ENCODE measurements at regions not wholly inside any gene's neighbourhood (a gene's known extent, or its start where the extent isn't known, plus 50 kb on each side); places are given as distances from the start of the nearest gene placed in this dataset.

GRCh38 chr7:12968836-12969422 is 281.5 kb downstream of the ARL4A start:
- H3K27me3 Mint-ChIP-seq (ENCODE audit: unreplicated experiment): no peaks in the 10 kb centered on the region
- no peak for TF ChIP-seq CTCF (IDR thresholded peaks at IDR 0.05; ENCODE audit: unreplicated experiment)
- CTCF ChIA-PET: no interaction called here

GRCh38 chr7:12970626-12971025 is 283.2 kb downstream of the ARL4A start:
- no peak for TF ChIP-seq CTCF (IDR thresholded peaks at IDR 0.05; ENCODE audit: unreplicated experiment)
- peaks cover 2% of the 10 kb centered on the region for H3K9me3 Mint-ChIP-seq (ENCODE audit: low read depth, unreplicated experiment)
- peaks cover 11% of the 10 kb centered on the region for H3K4me1 Mint-ChIP-seq (ENCODE audit: low read depth, unreplicated experiment)
- H3K36me3 Mint-ChIP-seq (ENCODE audit: insufficient read depth, unreplicated experiment): no peaks in the 10 kb centered on the region
- CTCF ChIA-PET: no interaction called here
- H3K27ac Mint-ChIP-seq (ENCODE audit: unreplicated experiment): no peak overlapping the region
- H3K27me3 Mint-ChIP-seq (ENCODE audit: unreplicated experiment): no peaks in the 10 kb centered on the region
- intact Hi-C loops (cut with micrococcal nuclease; ENCODE audit: unreplicated experiment): no loop called here
- BruUV-seq (replicated peaks): no TSS peak
- no peak for DNase-seq
- no peak overlapping the region for H3K4me3 Mint-ChIP-seq (ENCODE audit: low read depth, unreplicated experiment)

More at GRCh38 chr7:12968836-12969422, 281.5 kb downstream of the ARL4A start:
- H3K27ac Mint-ChIP-seq (ENCODE audit: unreplicated experiment): no peak overlapping the region
- H3K4me3 Mint-ChIP-seq (ENCODE audit: low read depth, unreplicated experiment): no peak overlapping the region
- H3K36me3 Mint-ChIP-seq (ENCODE audit: insufficient read depth, unreplicated experiment): no peaks in the 10 kb centered on the region
- H3K4me1 Mint-ChIP-seq (ENCODE audit: low read depth, unreplicated experiment): peaks cover 21% of the 10 kb centered on the region
- DNase-seq: no peak
- intact Hi-C loops (cut with micrococcal nuclease; ENCODE audit: unreplicated experiment): no loop called here
- H3K9me3 Mint-ChIP-seq (ENCODE audit: low read depth, unreplicated experiment): no peaks in the 10 kb centered on the region
- BruUV-seq (replicated peaks): no TSS peak

- no peak for DNase-seq
- Mint-ChIP-seq H3K36me3 (ENCODE audit: insufficient read depth, unreplicated experiment) (no peaks in the 10 kb centered on the region), H3K27ac (ENCODE audit: unreplicated experiment) (no peak overlapping the region), H3K9me3 (ENCODE audit: low read depth, unreplicated experiment) (peaks cover 2% of the 10 kb centered on the region), H3K4me3 (ENCODE audit: low read depth, unreplicated experiment) (no peak overlapping the region), H3K27me3 (ENCODE audit: unreplicated experiment) (no peaks in the 10 kb centered on the region), H3K4me1 (ENCODE audit: low read depth, unreplicated experiment) (peaks cover 9% of the 10 kb centered on the region)
- CTCF ChIA-PET: no interaction called here
- intact Hi-C loops (cut with micrococcal nuclease; ENCODE audit: unreplicated experiment): no loop called here
- TF ChIP-seq CTCF (IDR thresholded peaks at IDR 0.05; ENCODE audit: unreplicated experiment): no peak
- no TSS peak for BruUV-seq (replicated peaks)
Observed at GRCh38 chr7:12974451-12975166, 287.2 kb downstream of the ARL4A start.

GRCh38 chr7:12975412-12975811 is 288.0 kb downstream of the ARL4A start:
- CTCF ChIA-PET: no interaction called here

More at GRCh38 chr7:12975412-12975811, 288.0 kb downstream of the ARL4A start:
- Mint-ChIP-seq H3K36me3 (ENCODE audit: insufficient read depth, unreplicated experiment) (no peaks in the 10 kb centered on the region), H3K4me1 (ENCODE audit: low read depth, unreplicated experiment) (peaks cover 10% of the 10 kb centered on the region), H3K27ac (ENCODE audit: unreplicated experiment) (no peak overlapping the region), H3K4me3 (ENCODE audit: low read depth, unreplicated experiment) (no peak overlapping the region), H3K9me3 (ENCODE audit: low read depth, unreplicated experiment) (peaks cover 2% of the 10 kb centered on the region), H3K27me3 (ENCODE audit: unreplicated experiment) (no peaks in the 10 kb centered on the region)
- intact Hi-C loops (cut with micrococcal nuclease; ENCODE audit: unreplicated experiment): no loop called here
- no peak for DNase-seq
- TF ChIP-seq CTCF (IDR thresholded peaks at IDR 0.05; ENCODE audit: unreplicated experiment): no peak
- BruUV-seq (replicated peaks): no TSS peak
